Right lobe of liver (tissue), 6 donors: ENCODE measurements at regions not wholly inside any gene's neighbourhood (a gene's known extent, or its start where the extent isn't known, plus 50 kb on each side); places are given as distances from the start of the nearest gene placed in this dataset.

ENCODE experiments used
- ATAC-seq, 4 donors: fragments of 200-7000 bp; cut with Tn5 transposase; one replicate each; pipeline ENCODE4 v1.9.1; 2020; ENCODE audit warnings: mild to moderate bottlenecking in 4 of 4, moderate library complexity in 4 of 4
- DNase-seq, 3 donors: peaks; one replicate each; pipeline ENCODE4 v3.0.0-alpha.2; 2020
- H3K27ac ChIP-seq, 3 donors: fragments of 200-600 bp; one replicate each; pipeline ENCODE4 v1.8.0; 2022
- H3K27me3 ChIP-seq, 2 donors: fragments of 200-600 bp; one replicate each; pipeline ENCODE4 v1.8.0; 2022
- H3K36me3 ChIP-seq, 4 donors: fragments of 200-600 bp; sonication (generic) in 1 of 4; one replicate each; pipeline versions ENCODE4 v1.5.1 to v1.8.0; 2017 to 2022; ENCODE audit warnings: control low read depth in 1 of 4
- H3K4me1 ChIP-seq, 4 donors: fragments of 200-600 bp; sonication (generic) in 1 of 4; one replicate each; pipeline versions ENCODE4 v1.5.1 to v1.8.0; 2017 to 2022; ENCODE audit warnings: control low read depth in 1 of 4
- H3K4me3 ChIP-seq, 3 donors: fragments of 200-600 bp; one replicate each; pipeline ENCODE4 v1.8.0; 2022
- H3K9me3 ChIP-seq, 4 donors: fragments of 200-600 bp; sonication (generic) in 1 of 4; one replicate each; pipeline versions ENCODE4 v1.5.1 to v1.8.0; 2017 to 2022; ENCODE audit warnings: control low read depth in 1 of 4
- CTCF ChIP-seq, 4 donors: fragments of 200-600 bp in 3 of 4; fragments of 450-650 bp in 1 of 4; IDR thresholded peaks; one replicate each; pipeline versions ENCODE4 v1.5.1 to v1.8.0; 2016 to 2022; ENCODE audit warnings: antibody characterized with exemption in 4 of 4, mild to moderate bottlenecking in 2 of 4
- POLR2A ChIP-seq: fragments of 450-650 bp; IDR thresholded peaks from one replicate; pipeline ENCODE4 v1.6.1; 2017; ENCODE audit warnings: antibody characterized with exemption, mild to moderate bottlenecking
- WGBS: methylation state at CpG from one replicate; pipeline ENCODE4 v1.1.6; 2018; ENCODE audit warnings: low coverage, low lambda C conversion rate; ENCODE audit not compliant: insufficient coverage; ENCODE audit errors: missing lambda C conversion rate; 5-methylcytosine and 5-hydroxymethylcytosine counted together
- intact Hi-C, 2 donors: fragments of 100-400 bp; cut with DNase I; formaldehyde crosslinking; loops; one replicate each; pipeline versions ENCODE4 v1.11.2 to v1.14.1; 2022
- donor health status: DM: no; HTN: yes; CAD: no.
- donor health status: DM: no; HTN: no; CAD: no.
- donor health status: DM: no; HTN: no; CAD: no.
- donor health status: DM: no; HTN: yes; CAD: no.
- donor health status: DM: no; HTN: yes; CAD: no.

GRCh38 chr16:85548375-85548774 lies 64.7 kb upstream of the GSE1 start:
- DNase-seq (no peak), ATAC-seq (no peak)
- no peak overlapping the region for H3K27ac ChIP-seq
- H3K4me1 ChIP-seq = peaks cover 0 to 4% (median 0%) of the 10 kb centered on the region in 4 donors
- no peaks in the 10 kb centered on the region for H3K36me3 ChIP-seq
- no peak overlapping the region for H3K4me3 ChIP-seq
- intact Hi-C loops = loop anchor here in 1 of 2 donors (10.0 kb wide), 1 partner anchor 124 kb away; no protein-coding TSS in a partner anchor
- TF ChIP-seq CTCF (IDR thresholded peaks at IDR 0.05) (no peak), POLR2A (no peak)
- WGBS = 93% methylated on average over 8 of the region's 9 CpGs
- H3K27me3 ChIP-seq = no peaks in the 10 kb centered on the region
- no peaks in the 10 kb centered on the region for H3K9me3 ChIP-seq

- no peak overlapping the region for H3K4me3 ChIP-seq
- DNase-seq (no peak), ATAC-seq (no peak)
- no peaks in the 10 kb centered on the region for H3K27me3 ChIP-seq
- 72% methylated on average over 11 of the region's 13 CpGs for WGBS
- H3K4me1 ChIP-seq = peaks cover 0 to 4% (median 0%) of the 10 kb centered on the region in 4 donors
- intact Hi-C loops = loop anchor here in 1 of 2 donors (10.0 kb wide), 1 partner anchor 125 kb away; no protein-coding TSS in a partner anchor
- no peak for TF ChIP-seq CTCF (IDR thresholded peaks at IDR 0.05)
- no peak for TF ChIP-seq POLR2A
- no peak overlapping the region for H3K27ac ChIP-seq
- H3K36me3 ChIP-seq = no peaks in the 10 kb centered on the region
- no peaks in the 10 kb centered on the region for H3K9me3 ChIP-seq
These were observed 63.2 kb upstream of the GSE1 start for GRCh38 chr16:85549766-85550421.

GRCh38 chr16:85550422-85550864 lies 62.7 kb upstream of the GSE1 start:
- Histone ChIP-seq H3K27ac (no peak overlapping the region), H3K4me3 (no peak overlapping the region), H3K27me3 (no peaks in the 10 kb centered on the region), H3K9me3 (no peaks in the 10 kb centered on the region), H3K36me3 (no peaks in the 10 kb centered on the region), H3K4me1 (peaks cover 0 to 4% (median 0%) of the 10 kb centered on the region in 4 donors)
- 14% methylated on average over 2 of the region's 14 CpGs for WGBS
- TF ChIP-seq POLR2A (no peak), CTCF (IDR thresholded peaks at IDR 0.05) (no peak)
- DNase-seq (no peak), ATAC-seq (no peak)
- intact Hi-C loops = no loop called here

DNA sequence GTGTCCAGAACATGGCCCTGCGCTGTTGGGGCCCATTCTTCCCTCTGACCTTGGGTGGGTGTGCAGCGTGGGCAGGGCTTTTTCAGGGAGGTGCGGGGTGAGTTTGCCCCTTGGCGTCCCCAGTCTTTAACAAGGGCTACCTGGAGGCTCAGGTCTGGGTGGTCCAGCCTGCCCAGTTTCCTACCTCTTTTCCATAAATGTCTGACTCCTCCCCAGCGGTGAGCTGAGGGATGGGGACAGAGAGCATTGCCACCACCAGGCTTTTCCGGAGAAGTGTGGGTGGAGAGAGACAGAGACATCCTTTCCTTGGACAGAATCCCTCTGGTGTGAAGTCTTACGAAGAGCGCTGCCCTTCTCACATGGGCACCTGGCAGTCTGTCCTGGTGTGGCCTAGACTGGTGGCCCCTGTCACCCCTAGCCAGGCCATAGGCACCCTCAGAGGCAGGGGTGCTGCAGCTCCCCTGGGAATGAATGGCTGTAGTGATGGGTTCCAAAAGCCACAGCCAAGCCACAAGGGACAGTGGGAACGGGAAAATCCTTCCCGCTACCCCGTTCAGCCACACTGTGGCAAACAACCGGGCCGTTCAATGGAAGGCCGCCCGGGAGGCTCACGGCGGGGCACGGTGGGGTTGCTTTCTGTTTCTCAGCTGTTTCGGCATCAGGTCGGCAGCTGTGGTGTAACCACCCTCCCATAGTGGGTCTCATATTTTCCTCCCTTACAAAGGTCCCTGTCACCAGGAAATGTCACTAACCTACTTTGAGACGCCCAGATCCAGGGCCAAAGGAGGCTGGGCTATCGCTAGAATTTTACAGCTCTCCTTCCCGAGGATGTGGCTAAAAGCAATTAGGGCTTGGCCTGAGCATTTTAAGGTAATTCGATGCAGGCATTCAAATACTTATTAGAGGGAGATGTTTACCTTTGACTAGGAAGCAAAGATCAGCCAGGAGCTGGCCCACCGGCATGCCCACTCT lies 61.9 kb upstream of the GSE1 start:
- Histone ChIP-seq H3K27ac (no peak overlapping the region), H3K36me3 (no peaks in the 10 kb centered on the region), H3K27me3 (no peaks in the 10 kb centered on the region), H3K4me1 (peaks cover 0 to 4% (median 0%) of the 10 kb centered on the region in 4 donors), H3K9me3 (no peaks in the 10 kb centered on the region), H3K4me3 (no peak overlapping the region)
- TF ChIP-seq CTCF (IDR thresholded peaks at IDR 0.05) = no peak
- no peak for TF ChIP-seq POLR2A
- intact Hi-C loops = no loop called here
- no peak for ATAC-seq
- no peak for DNase-seq
- WGBS = 54% methylated on average over 5 of the region's 25 CpGs
